Tibial artery (tissue), 4 donors: ENCODE measurements at regions not wholly inside any gene's neighbourhood (a gene's known extent, or its start where the extent isn't known, plus 50 kb on each side); places are given as distances from the start of the nearest gene placed in this dataset.
"Not testable (repeated sequence)": the region's sequence is repeated elsewhere in the genome, so short reads cannot be mapped to it uniquely, and the experiment has no call there.

Experiments
- DNase-seq, 2 donors: peaks; one replicate each; pipeline ENCODE4 v3.0.0-alpha.2; 2019
- H3K27ac ChIP-seq, 2 donors: fragments of 200-600 bp; sonication (generic) in 1 of 2; 1 replicate in 1 of 2; 2 replicates in 1 of 2; pipeline ENCODE4 v1.5.1; 2018 to 2019; ENCODE audit warnings: mild to moderate bottlenecking in 1 of 2
- H3K27me3 ChIP-seq, 2 donors: fragments of 200-600 bp; sonication (generic) in 1 of 2; one replicate each; pipeline versions ENCODE4 v1.5.1 to v1.6.0; 2016 to 2019
- H3K36me3 ChIP-seq, 3 donors: fragments of 200-600 bp; sonication (generic) in 2 of 3; one replicate each; pipeline ENCODE4 v1.5.1; 2016 to 2019; ENCODE audit warnings: mild to moderate bottlenecking in 2 of 3
- H3K4me1 ChIP-seq, 4 donors: fragments of 200-600 bp; sonication (generic) in 2 of 4; 1 replicate in 3 of 4; 2 replicates in 1 of 4; pipeline ENCODE4 v1.5.1; 2016 to 2019
- H3K4me3 ChIP-seq, 2 donors: fragments of 200-600 bp; sonication (generic) in 1 of 2; 1 replicate in 1 of 2; 2 replicates in 1 of 2; pipeline ENCODE4 v1.5.1; 2018 to 2019; ENCODE audit warnings: mild to moderate bottlenecking in 2 of 2
- H3K9me3 ChIP-seq, 3 donors: fragments of 200-600 bp; sonication (generic) in 1 of 3; one replicate each; pipeline ENCODE4 v1.5.1; 2016 to 2019
- intact Hi-C: fragments of 100-400 bp; cut with DNase I; formaldehyde crosslinking; loops from one replicate; pipeline ENCODE4 v1.15.0; 2023; ENCODE audit warnings: low total_unique reads
- TF ChIP-seq, protein P1 (sequence below), 2 experiments: fragments of 200-600 bp in 1 of 2; fragments of 450-650 bp in 1 of 2; IDR thresholded peaks; one replicate each; pipeline ENCODE4 v1.5.1; 2017 to 2019; ENCODE audit warnings: antibody characterized with exemption in 2 of 2, mild to moderate bottlenecking in 1 of 2, moderate library complexity in 1 of 2

DNA sequence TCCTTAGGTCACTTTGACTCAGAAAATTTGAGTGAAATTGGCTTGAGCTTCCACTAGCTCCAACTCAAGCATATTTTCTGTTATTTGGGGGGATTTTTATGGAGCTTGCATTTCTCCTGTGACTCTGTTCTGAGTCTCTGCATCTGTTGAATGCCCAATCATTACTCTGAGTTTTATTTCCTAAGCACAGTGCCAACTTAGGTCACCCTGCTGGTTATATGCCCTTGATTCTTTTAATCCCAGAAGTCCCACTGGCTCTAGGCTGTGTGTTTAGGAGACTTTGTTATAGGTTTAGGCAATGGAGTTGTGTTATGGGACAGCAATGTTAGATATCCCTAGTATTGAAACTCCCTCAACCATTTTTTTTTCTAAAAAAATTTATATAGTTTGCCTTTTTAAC lies 198.2 kb upstream of the DTNA start:
- Histone ChIP-seq H3K4me3 (no peak overlapping the region), H3K36me3 (no peaks in the 10 kb centered on the region), H3K4me1 (peaks cover 0 to 33% (median 1%) of the 10 kb centered on the region in 4 donors), H3K27ac (no peak overlapping the region), H3K27me3 (no peaks in the 10 kb centered on the region), H3K9me3 (no peaks in the 10 kb centered on the region)
- DNase-seq: no peak
- intact Hi-C loops: no loop called here
- TF ChIP-seq, protein P1, sequence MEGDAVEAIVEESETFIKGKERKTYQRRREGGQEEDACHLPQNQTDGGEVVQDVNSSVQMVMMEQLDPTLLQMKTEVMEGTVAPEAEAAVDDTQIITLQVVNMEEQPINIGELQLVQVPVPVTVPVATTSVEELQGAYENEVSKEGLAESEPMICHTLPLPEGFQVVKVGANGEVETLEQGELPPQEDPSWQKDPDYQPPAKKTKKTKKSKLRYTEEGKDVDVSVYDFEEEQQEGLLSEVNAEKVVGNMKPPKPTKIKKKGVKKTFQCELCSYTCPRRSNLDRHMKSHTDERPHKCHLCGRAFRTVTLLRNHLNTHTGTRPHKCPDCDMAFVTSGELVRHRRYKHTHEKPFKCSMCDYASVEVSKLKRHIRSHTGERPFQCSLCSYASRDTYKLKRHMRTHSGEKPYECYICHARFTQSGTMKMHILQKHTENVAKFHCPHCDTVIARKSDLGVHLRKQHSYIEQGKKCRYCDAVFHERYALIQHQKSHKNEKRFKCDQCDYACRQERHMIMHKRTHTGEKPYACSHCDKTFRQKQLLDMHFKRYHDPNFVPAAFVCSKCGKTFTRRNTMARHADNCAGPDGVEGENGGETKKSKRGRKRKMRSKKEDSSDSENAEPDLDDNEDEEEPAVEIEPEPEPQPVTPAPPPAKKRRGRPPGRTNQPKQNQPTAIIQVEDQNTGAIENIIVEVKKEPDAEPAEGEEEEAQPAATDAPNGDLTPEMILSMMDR (IDR thresholded peaks at IDR 0.05): no peak

- peaks cover 0 to 28% (median 1%) of the 10 kb centered on the region in 4 donors for H3K4me1 ChIP-seq
- H3K27ac ChIP-seq: no peak overlapping the region
- no peak for DNase-seq
- no peaks in the 10 kb centered on the region for H3K27me3 ChIP-seq
- H3K4me3 ChIP-seq: no peak overlapping the region
- H3K36me3 ChIP-seq: no peaks in the 10 kb centered on the region
- TF ChIP-seq, protein P1 (IDR thresholded peaks at IDR 0.05): no peak
- intact Hi-C loops: no loop called here
- no peaks in the 10 kb centered on the region for H3K9me3 ChIP-seq
Observed at GRCh38 chr18:34514238-34514637, 195.9 kb upstream of the DTNA start.

DNA sequence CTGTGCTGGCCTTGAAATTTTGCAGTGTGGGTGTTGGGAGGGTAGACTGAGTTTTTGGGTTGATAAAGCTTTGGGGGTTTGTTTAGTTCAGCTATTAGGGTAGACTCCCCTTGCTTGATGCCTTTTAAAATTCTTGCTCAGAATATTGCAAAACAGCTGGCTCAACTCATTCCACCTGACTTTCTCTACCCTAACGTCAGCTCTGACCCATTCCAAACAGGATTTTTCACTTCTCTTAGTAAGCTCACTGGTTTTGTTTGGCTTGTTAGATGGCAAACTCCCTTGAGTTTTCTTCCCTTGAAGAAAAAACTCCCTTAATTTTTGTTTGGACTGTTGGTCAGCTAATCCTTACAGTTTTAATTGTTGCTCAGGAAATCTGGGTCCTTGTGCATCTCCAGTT lies 195.1 kb upstream of the DTNA start:
- H3K4me1 ChIP-seq: peaks cover 0 to 21% (median 1%) of the 10 kb centered on the region in 4 donors
- H3K27me3 ChIP-seq: no peaks in the 10 kb centered on the region
- no peaks in the 10 kb centered on the region for H3K36me3 ChIP-seq
- H3K27ac ChIP-seq: no peak overlapping the region
- TF ChIP-seq, protein P1 (IDR thresholded peaks at IDR 0.05): no peak
- H3K4me3 ChIP-seq: no peak overlapping the region
- no peaks in the 10 kb centered on the region for H3K9me3 ChIP-seq
- DNase-seq: no peak
- intact Hi-C loops: no loop called here

- H3K27ac ChIP-seq, H3K36me3 ChIP-seq, intact Hi-C loops, H3K4me3 ChIP-seq, H3K9me3 ChIP-seq, DNase-seq, H3K27me3 ChIP-seq: not testable (repeated sequence)
- peaks cover 0 to 11% (median 0%) of the 10 kb centered on the region in 4 donors for H3K4me1 ChIP-seq
Observed at GRCh38 chr18:34516355-34516754, 193.7 kb upstream of the DTNA start.

DNA sequence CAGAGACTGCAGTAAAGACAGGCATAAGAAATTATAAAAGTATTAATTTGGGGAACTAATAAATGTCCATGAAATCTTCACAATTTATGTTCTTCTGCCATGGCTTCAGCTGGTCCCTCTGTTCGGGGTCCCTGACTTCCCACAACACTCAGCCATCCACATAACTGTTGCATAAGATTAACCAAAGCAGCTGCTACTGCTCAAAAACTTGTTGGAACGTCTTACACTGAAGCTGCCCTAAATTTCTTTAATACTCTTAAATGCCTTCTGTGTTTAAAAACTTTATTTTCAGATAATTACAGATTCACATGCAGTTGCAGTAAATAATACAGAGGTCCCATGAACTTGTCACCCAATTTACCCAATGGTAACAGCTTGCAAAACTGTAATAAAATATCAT lies 193.1 kb upstream of the DTNA start:
- H3K27me3 ChIP-seq, H3K9me3 ChIP-seq, H3K4me1 ChIP-seq, H3K4me3 ChIP-seq, H3K36me3 ChIP-seq, H3K27ac ChIP-seq, intact Hi-C loops, DNase-seq: not testable (repeated sequence)

DNA sequence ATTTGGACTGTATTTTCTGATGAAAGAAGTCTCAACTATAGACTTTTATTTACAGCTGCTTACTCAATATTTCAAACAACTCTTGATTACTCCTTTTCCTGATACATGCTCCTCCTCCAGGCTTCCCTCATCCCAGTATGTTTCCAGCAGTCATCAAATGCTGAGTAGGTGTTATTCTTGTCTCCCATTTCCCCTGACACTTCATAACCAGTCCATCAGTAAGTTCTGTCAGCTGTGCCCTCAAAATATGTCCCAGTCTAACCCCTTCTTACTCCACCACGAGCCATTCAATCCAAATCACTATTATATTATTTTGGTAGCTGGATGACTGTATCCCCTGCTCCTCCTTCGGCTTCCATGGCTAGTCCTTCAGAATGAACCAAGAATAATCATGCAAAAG lies 189.1 kb upstream of the DTNA start:
- Histone ChIP-seq H3K27ac (no peak overlapping the region), H3K36me3 (no peaks in the 10 kb centered on the region), H3K27me3 (no peaks in the 10 kb centered on the region), H3K4me3 (no peak overlapping the region), H3K4me1 (no peaks in the 10 kb centered on the region), H3K9me3 (no peaks in the 10 kb centered on the region)
- TF ChIP-seq, protein P1 (IDR thresholded peaks at IDR 0.05): no peak
- intact Hi-C loops: no loop called here
- no peak for DNase-seq

GRCh38 chr18:34522603-34523002 lies 187.5 kb upstream of the DTNA start:
- Histone ChIP-seq H3K9me3 (no peaks in the 10 kb centered on the region), H3K4me3 (no peak overlapping the region), H3K27me3 (no peaks in the 10 kb centered on the region), H3K36me3 (no peaks in the 10 kb centered on the region), H3K27ac (no peak overlapping the region), H3K4me1 (no peaks in the 10 kb centered on the region)
- no peak for DNase-seq
- TF ChIP-seq, protein P1 (IDR thresholded peaks at IDR 0.05): no peak
- intact Hi-C loops: no loop called here
